ENCODE measurements at regions not wholly inside any gene's neighbourhood (a gene's known extent, or its start where the extent isn't known, plus 50 kb on each side); places are given as distances from the start of the nearest gene placed in this dataset.
"Not testable (repeated sequence)": the region's sequence is repeated elsewhere in the genome, so short reads cannot be mapped to it uniquely, and the experiment has no call there.

- H2AFZ ChIP-seq (ENCODE audit: control insufficient read depth, low read length), result no peak overlapping the region
- H4K20me1 ChIP-seq (ENCODE audit: control insufficient read depth, extremely low read depth, insufficient read depth, low read length), result no peaks in the 10 kb centered on the region
- no peaks in the 10 kb centered on the region for H3K9me1 ChIP-seq (ENCODE audit: control insufficient read depth, extremely low read depth, insufficient read depth, low read length)
- H3K9ac ChIP-seq (ENCODE audit: control insufficient read depth, extremely low read depth, insufficient read depth, low read length), result no peak overlapping the region
- no peak for FAIRE-seq
- no peak for DNase-seq (ENCODE audit: low read depth, low spot score)
- H3K36me3 ChIP-seq (ENCODE audit: control insufficient read depth in 2 of 2, extremely low read depth in 1 of 2, insufficient read depth in 2 of 2, low read length in 2 of 2), result no peaks in the 10 kb centered on the region
- H3K9me3 ChIP-seq (ENCODE audit: control insufficient read depth, low read depth, low read length), result no peaks in the 10 kb centered on the region
- H3K4me2 ChIP-seq (ENCODE audit: control insufficient read depth, extremely low read depth, insufficient read depth, low read depth, low read length), result no peak overlapping the region
- dilution Hi-C loops (cut with MboI; ENCODE audit: extremely low pct_ligation_motif_present, low sequenced_read_pairs), result no loop called here
- TF ChIP-seq CTCF (optimal IDR thresholded peaks at IDR 0.05 in 1 of 3, IDR thresholded peaks at IDR 0.05 in 1 of 3, conservative IDR thresholded peaks at IDR 0.05 in 1 of 3; ENCODE audit: extremely low read depth in 1 of 3, insufficient read depth in 2 of 3, low read length in 3 of 3), result no peak
- TF ChIP-seq EZH2 (IDR thresholded peaks at IDR 0.05; ENCODE audit: low read length), result no peak
- no peaks in the 10 kb centered on the region for H3K4me1 ChIP-seq (ENCODE audit: control insufficient read depth, extremely low read depth, insufficient read depth, low read length)
- H3K27ac ChIP-seq (ENCODE audit: control insufficient read depth, insufficient read depth, low read length), result no peak overlapping the region
- no peaks in the 10 kb centered on the region for H3K27me3 ChIP-seq (ENCODE audit: control insufficient read depth, extremely low read depth, insufficient read depth, low read length)
- no peaks in the 10 kb centered on the region for H3K79me2 ChIP-seq (ENCODE audit: control insufficient read depth, insufficient read depth, low read length)
- no peak overlapping the region for H3K4me3 ChIP-seq (ENCODE audit: control insufficient read depth in 2 of 3, extremely low read depth in 1 of 3, insufficient read depth in 2 of 3, low read depth in 1 of 3, low read length in 3 of 3)
These were observed 113.5 kb downstream of the TRIM42 start for GRCh38 chr3:140791368-140791767.

- TF ChIP-seq CTCF (optimal IDR thresholded peaks at IDR 0.05 in 1 of 3, IDR thresholded peaks at IDR 0.05 in 1 of 3, conservative IDR thresholded peaks at IDR 0.05 in 1 of 3; ENCODE audit: extremely low read depth in 1 of 3, insufficient read depth in 2 of 3, low read length in 3 of 3), result no peak
- no peak for TF ChIP-seq EZH2 (IDR thresholded peaks at IDR 0.05; ENCODE audit: low read length)
- Histone ChIP-seq H3K27ac (ENCODE audit: control insufficient read depth, insufficient read depth, low read length) (no peak overlapping the region), H3K4me1 (ENCODE audit: control insufficient read depth, extremely low read depth, insufficient read depth, low read length) (no peaks in the 10 kb centered on the region), H3K4me2 (ENCODE audit: control insufficient read depth, extremely low read depth, insufficient read depth, low read depth, low read length) (no peak overlapping the region), H3K79me2 (ENCODE audit: control insufficient read depth, insufficient read depth, low read length) (no peaks in the 10 kb centered on the region), H3K27me3 (ENCODE audit: control insufficient read depth, extremely low read depth, insufficient read depth, low read length) (no peaks in the 10 kb centered on the region), H3K9me3 (ENCODE audit: control insufficient read depth, low read depth, low read length) (no peaks in the 10 kb centered on the region), H3K4me3 (ENCODE audit: control insufficient read depth in 2 of 3, extremely low read depth in 1 of 3, insufficient read depth in 2 of 3, low read depth in 1 of 3, low read length in 3 of 3) (no peak overlapping the region), H3K9me1 (ENCODE audit: control insufficient read depth, extremely low read depth, insufficient read depth, low read length) (no peaks in the 10 kb centered on the region), H4K20me1 (ENCODE audit: control insufficient read depth, extremely low read depth, insufficient read depth, low read length) (no peaks in the 10 kb centered on the region), H3K9ac (ENCODE audit: control insufficient read depth, extremely low read depth, insufficient read depth, low read length) (no peak overlapping the region), H3K36me3 (ENCODE audit: control insufficient read depth in 2 of 2, extremely low read depth in 1 of 2, insufficient read depth in 2 of 2, low read length in 2 of 2) (no peaks in the 10 kb centered on the region), H2AFZ (ENCODE audit: control insufficient read depth, low read length) (no peak overlapping the region)
- FAIRE-seq (no peak), DNase-seq (ENCODE audit: low read depth, low spot score) (no peak)
- dilution Hi-C loops (cut with MboI; ENCODE audit: extremely low pct_ligation_motif_present, low sequenced_read_pairs), result no loop called here
These were observed 116.6 kb downstream of the TRIM42 start for GRCh38 chr3:140794507-140794906.

- H3K27ac ChIP-seq (ENCODE audit: control insufficient read depth, insufficient read depth, low read length); H3K9ac ChIP-seq (ENCODE audit: control insufficient read depth, extremely low read depth, insufficient read depth, low read length); H3K9me3 ChIP-seq (ENCODE audit: control insufficient read depth, low read depth, low read length); dilution Hi-C loops (cut with MboI; ENCODE audit: extremely low pct_ligation_motif_present, low sequenced_read_pairs); H3K4me2 ChIP-seq (ENCODE audit: control insufficient read depth, extremely low read depth, insufficient read depth, low read depth, low read length); DNase-seq (ENCODE audit: low read depth, low spot score); H3K36me3 ChIP-seq (ENCODE audit: control insufficient read depth in 2 of 2, extremely low read depth in 1 of 2, insufficient read depth in 2 of 2, low read length in 2 of 2); FAIRE-seq; H3K79me2 ChIP-seq (ENCODE audit: control insufficient read depth, insufficient read depth, low read length); H2AFZ ChIP-seq (ENCODE audit: control insufficient read depth, low read length); H3K9me1 ChIP-seq (ENCODE audit: control insufficient read depth, extremely low read depth, insufficient read depth, low read length); H3K4me1 ChIP-seq (ENCODE audit: control insufficient read depth, extremely low read depth, insufficient read depth, low read length); H4K20me1 ChIP-seq (ENCODE audit: control insufficient read depth, extremely low read depth, insufficient read depth, low read length); H3K27me3 ChIP-seq (ENCODE audit: control insufficient read depth, extremely low read depth, insufficient read depth, low read length); H3K4me3 ChIP-seq (ENCODE audit: control insufficient read depth in 2 of 3, extremely low read depth in 1 of 3, insufficient read depth in 2 of 3, low read depth in 1 of 3, low read length in 3 of 3): not testable (repeated sequence)
These were observed 125.0 kb downstream of the TRIM42 start for GRCh38 chr3:140802898-140803297.

Measured in keratinocyte (primary cell).